ENCODE measurements at regions not wholly inside any gene's neighbourhood (a gene's known extent, or its start where the extent isn't known, plus 50 kb on each side); places are given as distances from the start of the nearest gene placed in this dataset.
"Not testable (repeated sequence)": the region's sequence is repeated elsewhere in the genome, so short reads cannot be mapped to it uniquely, and the experiment has no call there.

GRCh38 chr13:74287724-74288169 is 153.5 kb upstream of the KLF12 start:
- DNase-seq (ENCODE audit: low read depth), result peak; percentile 61

- DNase-seq (ENCODE audit: low read depth), result no peak
Observed at GRCh38 chr13:74280795-74281490, 146.7 kb upstream of the KLF12 start.

GRCh38 chr13:74280093-74280794 is 146.0 kb upstream of the KLF12 start:
- no peak for DNase-seq (ENCODE audit: low read depth)

DNA sequence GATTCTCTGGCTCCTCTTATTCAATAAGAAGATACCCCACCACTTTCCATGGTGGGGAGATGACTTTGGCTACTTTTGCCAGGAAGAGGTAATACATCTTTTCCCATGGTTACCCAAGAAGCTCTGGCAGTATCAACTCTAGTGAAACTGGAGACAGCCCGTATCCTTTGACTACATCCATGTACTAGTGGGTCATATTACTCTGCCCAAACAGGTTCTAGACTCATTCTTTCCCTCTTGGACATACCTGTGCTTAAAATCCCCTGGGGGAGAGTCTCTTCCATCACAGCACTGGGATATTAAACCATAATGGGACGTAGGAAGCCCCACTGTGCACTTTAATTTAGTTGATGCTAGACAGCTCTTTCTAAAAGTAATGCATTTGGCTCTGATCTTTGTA is 144.7 kb upstream of the KLF12 start:
- no peak for DNase-seq (ENCODE audit: low read depth)

DNA sequence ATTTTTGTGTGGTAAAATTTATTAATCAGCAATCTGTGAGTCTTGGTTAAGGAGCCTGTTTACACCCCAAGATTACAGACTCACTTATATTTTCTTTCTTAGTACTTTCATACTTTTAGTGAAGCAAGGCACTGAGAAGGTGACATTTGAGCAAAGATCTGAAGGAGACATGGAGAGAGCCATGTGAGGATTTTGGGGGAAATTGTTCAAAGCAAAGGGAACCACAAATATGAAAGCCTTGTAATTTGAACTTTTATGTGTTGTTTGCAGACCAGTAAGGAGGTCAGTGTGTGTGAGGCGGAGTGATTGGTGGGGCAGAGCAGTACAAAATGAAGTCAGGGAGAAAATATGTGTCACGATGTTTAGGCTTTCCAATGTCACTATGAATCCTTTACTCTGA is 140.7 kb upstream of the KLF12 start:
- DNase-seq (ENCODE audit: low read depth), result no peak

DNA sequence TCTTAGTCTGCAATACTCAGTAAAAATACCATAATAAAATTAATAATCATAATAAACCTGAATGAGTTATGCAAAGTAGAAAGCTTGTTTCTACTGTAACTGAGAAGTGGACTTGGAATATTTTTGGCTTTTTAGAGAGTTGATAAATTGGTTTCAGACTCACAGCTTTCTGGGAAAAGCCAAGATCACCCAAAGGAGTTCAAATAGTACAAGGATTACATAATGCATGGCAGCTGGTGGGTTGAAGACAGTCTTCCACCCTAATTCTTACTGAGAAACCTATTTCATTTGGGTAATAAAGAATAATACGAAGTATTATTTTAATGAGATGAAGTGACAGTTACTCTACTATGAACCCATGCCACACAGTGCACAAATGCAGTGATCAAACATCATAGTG is 139.4 kb upstream of the KLF12 start:
- no peak for DNase-seq (ENCODE audit: low read depth)

DNA sequence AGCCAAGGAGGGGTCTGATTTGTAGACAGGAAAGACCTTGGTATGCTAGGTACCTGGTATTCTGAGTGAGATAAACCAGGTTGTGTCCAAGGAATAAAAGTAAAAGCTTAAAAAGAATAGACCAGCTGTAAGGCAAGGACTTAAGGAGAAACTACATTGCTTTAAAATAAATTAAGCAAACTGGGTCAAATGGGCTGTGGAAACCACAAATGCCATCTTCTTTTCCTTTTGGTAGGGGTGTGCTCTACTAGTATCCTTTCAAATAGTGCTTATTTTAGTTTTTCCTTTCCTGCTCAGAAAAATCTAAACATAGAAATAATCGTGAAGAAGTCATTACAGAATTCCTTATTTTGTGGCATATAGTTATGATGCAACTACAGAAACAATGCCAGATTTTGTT is 138.6 kb upstream of the KLF12 start:
- no peak for DNase-seq (ENCODE audit: low read depth)

GRCh38 chr13:74270018-74270417 is 135.8 kb upstream of the KLF12 start:
- no peak for DNase-seq (ENCODE audit: low read depth)

GRCh38 chr13:74266861-74267260 is 132.7 kb upstream of the KLF12 start:
- DNase-seq (ENCODE audit: low read depth), result no peak

DNA sequence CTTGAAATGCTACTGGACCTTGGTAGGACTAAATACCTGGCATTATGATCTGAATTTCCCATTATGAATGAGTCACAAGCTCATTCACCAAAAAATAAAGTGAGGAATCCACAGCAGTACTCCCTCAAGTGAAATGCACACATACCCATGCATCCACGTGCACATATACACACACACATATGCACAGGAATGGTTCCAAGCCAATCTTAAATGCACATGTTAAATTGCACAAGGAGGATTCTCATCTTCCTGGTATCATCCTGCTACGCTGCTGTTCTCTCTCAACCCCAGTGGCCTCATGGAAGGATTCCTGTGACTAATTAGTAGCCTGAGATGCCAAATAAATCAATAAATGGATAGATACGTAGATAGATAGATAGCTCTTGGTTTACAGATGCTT is 132.1 kb upstream of the KLF12 start:
- no peak for DNase-seq (ENCODE audit: low read depth)

DNA sequence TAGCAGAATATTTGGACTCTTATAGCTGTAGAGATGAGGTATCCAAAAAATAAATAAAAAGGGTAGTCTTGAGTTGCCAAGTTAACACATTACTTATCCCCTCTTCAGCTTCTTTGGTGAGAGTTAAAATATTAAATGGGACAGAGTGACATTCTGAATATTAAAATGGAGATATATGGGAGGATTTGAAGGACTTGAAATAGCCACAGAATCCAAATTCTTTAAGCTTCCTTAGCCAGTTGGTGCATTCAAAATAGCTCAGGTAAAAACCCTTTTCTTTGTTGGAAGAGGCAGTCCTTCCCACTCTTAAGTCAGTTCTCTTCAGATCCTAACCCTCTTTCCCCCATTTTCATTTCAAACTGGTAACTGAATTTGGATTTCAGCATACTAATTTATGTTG is 130.1 kb upstream of the KLF12 start:
- no peak for DNase-seq (ENCODE audit: low read depth)

DNA sequence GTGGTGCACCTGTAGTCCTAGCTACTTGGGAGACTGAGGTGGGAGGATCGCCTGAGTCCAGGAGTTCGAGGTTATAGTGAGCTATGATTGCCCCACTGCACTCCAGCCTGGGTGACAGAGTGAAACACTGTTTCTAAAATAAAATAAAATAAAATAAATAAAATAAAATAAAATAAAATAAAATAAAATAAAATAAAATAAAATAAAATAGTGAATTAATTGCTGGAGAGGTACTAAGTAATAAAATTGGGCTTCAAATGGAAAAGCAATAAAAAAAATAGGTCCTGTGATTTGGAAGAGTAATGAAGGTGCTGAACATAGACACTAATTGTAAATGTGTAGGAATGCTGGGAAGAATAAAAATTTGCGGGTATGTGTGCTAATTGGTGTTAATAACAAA is 126.2 kb upstream of the KLF12 start:
- DNase-seq (ENCODE audit: low read depth), result not testable (repeated sequence)

- DNase-seq (ENCODE audit: low read depth), result no peak
Observed at GRCh38 chr13:74259641-74260040, 125.4 kb upstream of the KLF12 start.

GRCh38 chr13:74258961-74259360 is 124.8 kb upstream of the KLF12 start:
- DNase-seq (ENCODE audit: low read depth), result no peak

DNA sequence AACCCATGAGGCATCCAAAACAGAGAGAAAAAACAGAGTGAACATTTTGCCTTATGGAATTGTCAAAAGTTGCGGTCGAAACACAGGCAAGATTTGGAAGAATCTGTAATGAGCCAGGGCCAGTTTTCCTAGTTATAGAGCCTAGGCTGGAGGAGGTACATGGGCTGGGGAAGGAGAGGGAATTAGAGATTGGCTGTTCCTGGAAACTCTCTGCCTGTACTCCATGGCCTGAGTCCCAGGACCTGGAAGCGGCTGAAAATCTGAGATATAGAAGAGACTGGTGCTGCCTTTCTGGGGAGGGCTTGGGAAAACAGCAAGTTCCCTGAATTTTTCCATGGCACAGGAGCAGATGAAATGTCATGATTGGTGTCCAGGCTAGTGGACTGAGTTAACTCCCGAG is 122.8 kb upstream of the KLF12 start:
- DNase-seq (ENCODE audit: low read depth), result no peak

DNA sequence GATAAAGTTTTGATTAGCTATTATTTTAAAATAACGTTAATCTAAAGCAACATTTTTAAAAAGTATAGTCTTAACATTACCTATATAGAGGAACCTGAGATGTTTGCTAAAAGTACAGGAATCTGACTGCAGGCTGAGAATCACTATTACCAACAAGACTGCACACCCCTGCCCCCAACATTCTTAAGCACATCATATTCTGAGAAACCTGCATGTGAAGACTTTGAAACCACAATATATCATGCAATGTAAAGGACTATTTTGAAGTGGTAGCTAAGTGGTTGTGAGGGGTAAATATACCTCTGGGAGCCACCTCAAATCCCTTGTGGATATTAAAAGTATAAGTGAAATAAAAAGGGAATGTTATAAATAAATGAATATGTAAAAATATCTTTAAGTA is 119.0 kb upstream of the KLF12 start:
- DNase-seq (ENCODE audit: low read depth), result no peak

- DNase-seq (ENCODE audit: low read depth), result no peak
Observed at GRCh38 chr13:74251778-74252519, 117.7 kb upstream of the KLF12 start.

- DNase-seq (ENCODE audit: low read depth), result no peak
Observed at GRCh38 chr13:74250738-74251190, 116.6 kb upstream of the KLF12 start.

DNA sequence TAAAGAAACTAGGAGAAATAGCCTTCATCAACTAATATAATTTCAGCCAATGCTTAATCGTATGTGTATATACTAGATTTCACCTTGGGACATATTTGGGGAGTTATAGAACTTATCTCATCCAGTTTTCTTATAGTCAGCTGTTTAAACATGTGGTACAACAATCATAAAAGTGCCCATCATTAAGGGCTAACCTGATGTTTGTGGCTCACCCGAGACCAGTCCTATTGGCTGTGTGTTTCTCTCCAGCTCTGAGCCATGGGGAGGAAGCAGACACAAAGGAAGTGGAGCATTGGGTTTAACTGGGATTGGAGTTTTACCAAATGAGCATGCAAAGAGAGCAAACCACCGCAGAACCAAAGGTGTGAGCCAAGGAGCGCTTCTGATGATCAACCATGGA is 114.3 kb upstream of the KLF12 start:
- no peak for DNase-seq (ENCODE audit: low read depth)

GRCh38 chr13:74246487-74246886 is 112.3 kb upstream of the KLF12 start:
- peak; percentile 5 for DNase-seq (ENCODE audit: low read depth)

DNA sequence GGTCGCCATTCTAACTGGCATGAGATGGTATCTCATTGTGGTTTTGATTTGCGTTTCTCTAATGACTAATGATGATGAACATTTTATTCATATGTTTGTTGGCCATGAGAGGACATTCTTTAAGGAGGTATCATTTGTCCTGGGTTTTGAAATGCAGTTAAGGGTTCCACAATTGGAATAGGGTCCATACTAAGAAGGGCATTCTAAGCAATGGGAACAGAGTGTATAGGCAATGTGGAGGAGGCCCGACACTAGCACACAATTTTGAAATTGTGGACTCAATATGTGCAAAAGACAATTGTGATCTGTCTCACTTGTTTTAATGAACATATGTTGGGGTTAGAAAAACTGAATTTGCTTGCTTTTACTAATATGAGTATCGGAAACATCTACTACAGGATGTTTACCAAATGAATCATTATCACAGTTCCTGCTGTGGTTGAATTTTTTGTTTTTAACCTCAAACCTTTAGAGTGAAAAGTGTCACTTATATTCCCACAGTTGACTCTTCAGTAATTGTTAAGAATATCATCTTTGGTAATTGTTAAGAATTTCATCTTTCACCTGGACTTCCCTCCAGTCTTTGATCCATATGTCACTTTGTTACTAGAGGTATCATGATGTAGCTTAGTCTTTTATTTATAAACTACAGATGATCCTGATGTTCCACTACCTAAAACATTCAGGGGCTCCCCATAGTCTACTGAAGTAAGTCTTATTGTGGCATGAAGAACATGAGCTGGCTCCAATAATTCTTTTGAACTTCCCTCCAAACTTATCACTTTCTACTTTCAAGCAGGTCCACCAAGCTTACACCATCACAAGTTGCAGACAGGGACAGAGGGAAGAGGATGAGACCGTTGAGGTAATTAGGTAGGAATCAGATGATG is 109.7 kb upstream of the KLF12 start:
- no peak for DNase-seq (ENCODE audit: low read depth)

GRCh38 chr13:74241343-74241742 is 107.1 kb upstream of the KLF12 start:
- DNase-seq (ENCODE audit: low read depth), result not testable (repeated sequence)
